ENCODE measurements at regions not wholly inside any gene's neighbourhood (a gene's known extent, or its start where the extent isn't known, plus 50 kb on each side); places are given as distances from the start of the nearest gene placed in this dataset.

- ATAC-seq, result no peak
- H3K4me3 ChIP-seq, result no peak overlapping the region
- H3K4me1 ChIP-seq, result no peaks in the 10 kb centered on the region
- no peaks in the 10 kb centered on the region for H3K27me3 ChIP-seq
- peaks cover 0 to 1% (median 0%) of the 10 kb centered on the region in 12 donors for H3K9me3 ChIP-seq
- TF ChIP-seq CTCF (IDR thresholded peaks at IDR 0.05), result no peak
- no peak for TF ChIP-seq POLR2A (IDR thresholded peaks at IDR 0.05)
- WGBS, 4 donors, result 26 to 44% (median 36%) methylated on average over 10 of the region's 10 CpGs
- no peak for DNase-seq
- H3K36me3 ChIP-seq, result no peaks in the 10 kb centered on the region
- intact Hi-C loops (cut with DNase I), result no loop called here
- no peak overlapping the region for H3K27ac ChIP-seq
Measured at GRCh38 chr3:164332831-164333802, 745.2 kb downstream of the SI start.

GRCh38 chr3:164326714-164327113 is 751.6 kb downstream of the SI start:
- TF ChIP-seq CTCF (IDR thresholded peaks at IDR 0.05), result no peak
- no peak for TF ChIP-seq POLR2A (IDR thresholded peaks at IDR 0.05)
- H3K4me3 ChIP-seq, result no peak overlapping the region
- no peak overlapping the region for H3K27ac ChIP-seq
- intact Hi-C loops (cut with DNase I), result no loop called here
- no peak for ATAC-seq
- H3K27me3 ChIP-seq, result no peaks in the 10 kb centered on the region
- no peaks in the 10 kb centered on the region for H3K36me3 ChIP-seq
- DNase-seq, result no peak
- H3K9me3 ChIP-seq, result peaks cover 0 to 4% (median 0%) of the 10 kb centered on the region in 12 donors
- no peaks in the 10 kb centered on the region for H3K4me1 ChIP-seq

GRCh38 chr3:164320962-164321361 is 757.3 kb downstream of the SI start:
- H3K4me1 ChIP-seq, result no peaks in the 10 kb centered on the region
- H3K36me3 ChIP-seq, result no peaks in the 10 kb centered on the region
- TF ChIP-seq CTCF (IDR thresholded peaks at IDR 0.05), result no peak
- no peak for TF ChIP-seq POLR2A (IDR thresholded peaks at IDR 0.05)
- H3K9me3 ChIP-seq, result no peaks in the 10 kb centered on the region
- intact Hi-C loops (cut with DNase I), result no loop called here
- no peak for ATAC-seq
- H3K27ac ChIP-seq, result no peak overlapping the region
- no peak overlapping the region for H3K4me3 ChIP-seq
- no peak for DNase-seq
- H3K27me3 ChIP-seq, result no peaks in the 10 kb centered on the region
- WGBS, 4 donors, result 72 to 84% (median 77%) methylated on average over 7 of the region's 7 CpGs

- H3K4me1 ChIP-seq, result no peaks in the 10 kb centered on the region
- no peak overlapping the region for H3K4me3 ChIP-seq
- H3K27ac ChIP-seq, result no peak overlapping the region
- peaks cover 0 to 10% (median 0%) of the 10 kb centered on the region in 12 donors for H3K9me3 ChIP-seq
- no peaks in the 10 kb centered on the region for H3K27me3 ChIP-seq
- TF ChIP-seq CTCF (IDR thresholded peaks at IDR 0.05) (no peak), POLR2A (IDR thresholded peaks at IDR 0.05) (no peak)
- H3K36me3 ChIP-seq, result no peaks in the 10 kb centered on the region
- no peak for DNase-seq
- ATAC-seq, result no peak
- intact Hi-C loops (cut with DNase I), result no loop called here
Measured at GRCh38 chr3:164306042-164306441, 772.3 kb downstream of the SI start.

All from heart left ventricle (tissue), 16 donors.